ENCODE measurements at regions not wholly inside any gene's neighbourhood (a gene's known extent, or its start where the extent isn't known, plus 50 kb on each side); places are given as distances from the start of the nearest gene placed in this dataset.

DNA sequence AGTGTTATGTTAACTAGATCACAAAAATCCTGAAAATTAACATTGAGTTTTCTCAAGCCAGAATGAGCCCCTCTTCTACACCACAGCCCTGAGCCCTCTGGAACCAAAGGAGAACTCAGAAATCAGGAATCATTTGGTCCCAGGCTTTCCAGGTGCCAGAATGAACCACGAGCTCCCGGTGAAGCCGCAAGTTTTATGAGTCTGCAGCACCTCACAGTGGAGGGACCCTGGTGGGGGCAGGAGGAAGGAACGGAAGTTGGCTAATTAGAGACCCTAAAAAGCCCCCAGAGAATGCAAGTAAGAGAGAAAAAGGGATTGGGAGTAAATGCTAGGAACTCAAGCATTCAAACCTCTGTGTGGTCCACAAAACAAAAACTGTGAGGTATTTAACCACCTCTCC is 52.9 kb upstream of the BCL2L14 start:
- TF ChIP-seq, protein P1, sequence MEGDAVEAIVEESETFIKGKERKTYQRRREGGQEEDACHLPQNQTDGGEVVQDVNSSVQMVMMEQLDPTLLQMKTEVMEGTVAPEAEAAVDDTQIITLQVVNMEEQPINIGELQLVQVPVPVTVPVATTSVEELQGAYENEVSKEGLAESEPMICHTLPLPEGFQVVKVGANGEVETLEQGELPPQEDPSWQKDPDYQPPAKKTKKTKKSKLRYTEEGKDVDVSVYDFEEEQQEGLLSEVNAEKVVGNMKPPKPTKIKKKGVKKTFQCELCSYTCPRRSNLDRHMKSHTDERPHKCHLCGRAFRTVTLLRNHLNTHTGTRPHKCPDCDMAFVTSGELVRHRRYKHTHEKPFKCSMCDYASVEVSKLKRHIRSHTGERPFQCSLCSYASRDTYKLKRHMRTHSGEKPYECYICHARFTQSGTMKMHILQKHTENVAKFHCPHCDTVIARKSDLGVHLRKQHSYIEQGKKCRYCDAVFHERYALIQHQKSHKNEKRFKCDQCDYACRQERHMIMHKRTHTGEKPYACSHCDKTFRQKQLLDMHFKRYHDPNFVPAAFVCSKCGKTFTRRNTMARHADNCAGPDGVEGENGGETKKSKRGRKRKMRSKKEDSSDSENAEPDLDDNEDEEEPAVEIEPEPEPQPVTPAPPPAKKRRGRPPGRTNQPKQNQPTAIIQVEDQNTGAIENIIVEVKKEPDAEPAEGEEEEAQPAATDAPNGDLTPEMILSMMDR (conservative IDR thresholded peaks at IDR 0.05; ENCODE audit: low read depth, low read length), result 0 out of 2 replicates have a peak, but pooled peaks have one; percentile 17
- TF ChIP-seq RAD21 (IDR thresholded peaks at IDR 0.05; ENCODE audit: low read length) (0 out of 2 replicates have a peak, but pooled peaks have one; percentile 22), POLR2A (IDR thresholded peaks at IDR 0.05; ENCODE audit: low read depth, low read length) (no peak), RCOR1 (IDR thresholded peaks at IDR 0.05; ENCODE audit: insufficient replicate concordance, low read length) (no peak), RFX5 (IDR thresholded peaks at IDR 0.05; ENCODE audit: low read depth, low read length) (no peak), SMC3 (IDR thresholded peaks at IDR 0.05; ENCODE audit: low read depth, low read length) (no peak), MAFK (IDR thresholded peaks at IDR 0.05; ENCODE audit: low read depth, low read length) (no peak), CEBPB (IDR thresholded peaks at IDR 0.05; ENCODE audit: low read depth, low read length) (no peak), MXI1 (IDR thresholded peaks at IDR 0.05; ENCODE audit: borderline replicate concordance, low read depth, low read length) (no peak), NFE2L2 (IDR thresholded peaks at IDR 0.05; ENCODE audit: low read depth, low read length) (no peak), BHLHE40 (IDR thresholded peaks at IDR 0.05; ENCODE audit: low read depth, low read length) (no peak)
- TF ChIP-seq, protein P2, sequence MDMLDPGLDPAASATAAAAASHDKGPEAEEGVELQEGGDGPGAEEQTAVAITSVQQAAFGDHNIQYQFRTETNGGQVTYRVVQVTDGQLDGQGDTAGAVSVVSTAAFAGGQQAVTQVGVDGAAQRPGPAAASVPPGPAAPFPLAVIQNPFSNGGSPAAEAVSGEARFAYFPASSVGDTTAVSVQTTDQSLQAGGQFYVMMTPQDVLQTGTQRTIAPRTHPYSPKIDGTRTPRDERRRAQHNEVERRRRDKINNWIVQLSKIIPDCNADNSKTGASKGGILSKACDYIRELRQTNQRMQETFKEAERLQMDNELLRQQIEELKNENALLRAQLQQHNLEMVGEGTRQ (IDR thresholded peaks at IDR 0.05; ENCODE audit: low read depth, low read length), result no peak
- TF ChIP-seq, protein P3, sequence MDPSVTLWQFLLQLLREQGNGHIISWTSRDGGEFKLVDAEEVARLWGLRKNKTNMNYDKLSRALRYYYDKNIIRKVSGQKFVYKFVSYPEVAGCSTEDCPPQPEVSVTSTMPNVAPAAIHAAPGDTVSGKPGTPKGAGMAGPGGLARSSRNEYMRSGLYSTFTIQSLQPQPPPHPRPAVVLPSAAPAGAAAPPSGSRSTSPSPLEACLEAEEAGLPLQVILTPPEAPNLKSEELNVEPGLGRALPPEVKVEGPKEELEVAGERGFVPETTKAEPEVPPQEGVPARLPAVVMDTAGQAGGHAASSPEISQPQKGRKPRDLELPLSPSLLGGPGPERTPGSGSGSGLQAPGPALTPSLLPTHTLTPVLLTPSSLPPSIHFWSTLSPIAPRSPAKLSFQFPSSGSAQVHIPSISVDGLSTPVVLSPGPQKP (IDR thresholded peaks at IDR 0.05; ENCODE audit: borderline replicate concordance, low read depth, low read length), result no peak

Measured in IMR-90 (cell line).